ENCODE measurements at regions not wholly inside any gene's neighbourhood (a gene's known extent, or its start where the extent isn't known, plus 50 kb on each side); places are given as distances from the start of the nearest gene placed in this dataset.

GRCh38 chr11:42823546-42823945 lies 488.2 kb upstream of the API5 start:
- TF ChIP-seq POU2F2 (IDR thresholded peaks at IDR 0.05; ENCODE audit: low read depth, low read length) (no peak), TAF1 (IDR thresholded peaks at IDR 0.05; ENCODE audit: low read depth, low read length) (no peak), SPI1 (IDR thresholded peaks at IDR 0.05; ENCODE audit: low read depth, low read length) (no peak), POLR2AphosphoS5 (IDR thresholded peaks at IDR 0.05; ENCODE audit: low read depth, low read length) (no peak), POLR2A (IDR thresholded peaks at IDR 0.05; ENCODE audit: low read depth, low read length) (no peak), PAX5 (IDR thresholded peaks at IDR 0.05; ENCODE audit: insufficient read depth, low read length, severe bottlenecking) (no peak)
- FAIRE-seq (no peak), DNase-seq (ENCODE audit: insufficient read length, low spot score) (no peak)

DNA sequence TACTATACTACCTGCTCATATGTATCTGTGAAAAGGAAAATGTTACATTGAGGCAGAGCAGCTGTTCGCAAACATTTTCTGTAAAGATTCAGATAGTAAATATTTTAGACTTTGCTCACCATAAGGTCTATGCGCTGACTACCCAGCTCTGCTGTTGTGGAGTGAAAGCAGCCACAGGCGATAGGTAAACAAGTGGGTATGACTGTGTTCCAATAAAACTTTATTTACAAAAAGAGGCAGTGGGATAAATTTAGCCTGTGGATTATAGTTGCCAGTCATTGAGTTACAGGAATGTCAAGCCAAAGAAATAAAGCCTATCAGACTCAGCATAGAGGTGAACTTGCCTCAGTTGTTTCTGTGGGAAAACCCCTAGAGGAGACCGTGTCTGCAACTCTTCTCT lies 487.7 kb upstream of the API5 start:
- FAIRE-seq (no peak), DNase-seq (ENCODE audit: insufficient read length, low spot score) (no peak)
- TF ChIP-seq POU2F2 (IDR thresholded peaks at IDR 0.05; ENCODE audit: low read depth, low read length) (no peak), POLR2A (IDR thresholded peaks at IDR 0.05; ENCODE audit: low read depth, low read length) (no peak), PAX5 (IDR thresholded peaks at IDR 0.05; ENCODE audit: insufficient read depth, low read length, severe bottlenecking) (no peak), POLR2AphosphoS5 (IDR thresholded peaks at IDR 0.05; ENCODE audit: low read depth, low read length) (no peak), SPI1 (IDR thresholded peaks at IDR 0.05; ENCODE audit: low read depth, low read length) (no peak)

- FAIRE-seq (no peak), DNase-seq (ENCODE audit: insufficient read length, low spot score) (no peak)
- no peak for TF ChIP-seq SPI1 (IDR thresholded peaks at IDR 0.05; ENCODE audit: low read depth, low read length)
- TF ChIP-seq PAX5 (IDR thresholded peaks at IDR 0.05; ENCODE audit: insufficient read depth, low read length, severe bottlenecking), result no peak
- no peak for TF ChIP-seq POU2F2 (IDR thresholded peaks at IDR 0.05; ENCODE audit: low read depth, low read length)
- no peak for TF ChIP-seq POLR2A (IDR thresholded peaks at IDR 0.05; ENCODE audit: low read depth, low read length)
- no peak for TF ChIP-seq POLR2AphosphoS5 (IDR thresholded peaks at IDR 0.05; ENCODE audit: low read depth, low read length)
- TF ChIP-seq TAF1 (IDR thresholded peaks at IDR 0.05; ENCODE audit: low read depth, low read length), result no peak
Measured at GRCh38 chr11:42825598-42825997, 486.2 kb upstream of the API5 start.

DNA sequence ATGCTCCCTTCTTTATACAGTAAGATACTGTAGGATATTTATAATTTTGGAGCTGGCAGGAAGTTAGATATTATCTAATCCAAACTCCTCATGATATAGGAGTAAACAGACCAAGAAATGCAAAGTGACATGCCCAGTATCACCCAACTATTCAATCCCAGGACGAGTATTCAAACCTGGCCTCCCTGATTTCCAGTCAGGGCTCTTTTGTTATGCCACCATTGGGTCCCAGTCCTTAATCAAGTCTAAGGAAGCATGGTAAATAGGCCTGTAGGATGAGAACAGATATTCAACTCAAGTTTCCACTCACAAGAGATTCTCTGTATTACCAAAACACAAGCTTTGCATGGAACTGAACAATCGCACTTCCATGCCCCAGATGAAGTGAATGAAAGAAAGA lies 484.0 kb upstream of the API5 start:
- TF ChIP-seq SPI1 (IDR thresholded peaks at IDR 0.05; ENCODE audit: low read depth, low read length) (no peak), TAF1 (IDR thresholded peaks at IDR 0.05; ENCODE audit: low read depth, low read length) (no peak), POU2F2 (IDR thresholded peaks at IDR 0.05; ENCODE audit: low read depth, low read length) (no peak), PAX5 (IDR thresholded peaks at IDR 0.05; ENCODE audit: insufficient read depth, low read length, severe bottlenecking) (no peak), POLR2A (IDR thresholded peaks at IDR 0.05; ENCODE audit: low read depth, low read length) (no peak), POLR2AphosphoS5 (IDR thresholded peaks at IDR 0.05; ENCODE audit: low read depth, low read length) (no peak)
- no peak for FAIRE-seq
- no peak for DNase-seq (ENCODE audit: insufficient read length, low spot score)

DNA sequence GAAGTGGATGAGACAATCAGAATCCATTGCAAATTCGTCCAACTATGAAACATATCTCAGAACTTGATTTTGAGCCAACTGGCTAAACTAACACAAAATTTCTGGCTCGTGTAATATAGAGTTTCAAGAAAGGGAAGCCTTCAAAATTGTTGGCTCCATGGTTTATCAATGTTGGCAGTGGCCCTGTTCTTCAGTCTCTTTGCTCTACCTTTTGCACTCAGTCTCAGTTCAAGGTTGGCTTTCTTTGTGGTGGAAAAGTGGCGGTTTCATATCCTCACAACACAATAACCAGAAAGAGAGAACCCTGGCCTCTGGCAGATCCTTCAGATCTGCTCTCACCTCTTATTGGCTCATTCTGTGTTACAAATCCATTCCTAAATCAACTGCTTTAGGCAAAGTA lies 473.8 kb upstream of the API5 start:
- DNase-seq (ENCODE audit: insufficient read length, low spot score) (no peak), FAIRE-seq (no peak)
- TF ChIP-seq TAF1 (IDR thresholded peaks at IDR 0.05; ENCODE audit: low read depth, low read length) (no peak), POLR2AphosphoS5 (IDR thresholded peaks at IDR 0.05; ENCODE audit: low read depth, low read length) (no peak), PAX5 (IDR thresholded peaks at IDR 0.05; ENCODE audit: insufficient read depth, low read length, severe bottlenecking) (no peak), POLR2A (IDR thresholded peaks at IDR 0.05; ENCODE audit: low read depth, low read length) (no peak), POU2F2 (IDR thresholded peaks at IDR 0.05; ENCODE audit: low read depth, low read length) (no peak), SPI1 (IDR thresholded peaks at IDR 0.05; ENCODE audit: low read depth, low read length) (no peak)

DNA sequence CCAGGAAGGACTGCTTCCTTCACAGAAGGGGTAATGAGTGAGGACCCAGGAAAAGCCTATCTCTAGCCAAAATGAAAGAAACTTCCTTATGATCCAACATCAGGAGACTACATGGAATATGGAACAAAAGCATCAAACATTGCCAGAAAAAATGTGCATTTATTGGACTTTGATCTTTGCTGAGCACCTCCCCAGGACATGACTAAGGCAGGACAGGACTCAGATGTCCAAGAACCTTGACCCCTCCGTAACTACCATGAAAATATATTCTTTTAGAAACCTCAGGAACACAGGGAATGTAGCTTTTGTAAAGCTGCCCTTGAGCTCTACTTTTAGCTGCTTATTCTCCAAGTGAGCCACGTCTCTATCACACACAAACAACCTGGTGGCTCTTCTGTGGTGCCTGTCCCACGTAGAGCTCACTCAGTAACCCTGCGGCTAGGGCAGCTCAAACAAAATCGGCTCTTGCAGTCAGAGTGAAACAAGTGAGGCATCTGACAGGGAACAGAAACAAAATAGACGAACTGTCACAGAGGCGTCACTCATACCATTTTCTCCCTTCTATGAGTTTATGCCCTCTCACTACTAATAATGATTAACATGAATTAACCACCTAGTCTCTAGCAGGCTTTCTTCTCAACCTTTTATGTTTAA lies 471.5 kb upstream of the API5 start:
- FAIRE-seq, result no peak
- TF ChIP-seq POLR2AphosphoS5 (IDR thresholded peaks at IDR 0.05; ENCODE audit: low read depth, low read length), result no peak
- no peak for TF ChIP-seq POLR2A (IDR thresholded peaks at IDR 0.05; ENCODE audit: low read depth, low read length)
- DNase-seq (ENCODE audit: insufficient read length, low spot score), result no peak

DNA sequence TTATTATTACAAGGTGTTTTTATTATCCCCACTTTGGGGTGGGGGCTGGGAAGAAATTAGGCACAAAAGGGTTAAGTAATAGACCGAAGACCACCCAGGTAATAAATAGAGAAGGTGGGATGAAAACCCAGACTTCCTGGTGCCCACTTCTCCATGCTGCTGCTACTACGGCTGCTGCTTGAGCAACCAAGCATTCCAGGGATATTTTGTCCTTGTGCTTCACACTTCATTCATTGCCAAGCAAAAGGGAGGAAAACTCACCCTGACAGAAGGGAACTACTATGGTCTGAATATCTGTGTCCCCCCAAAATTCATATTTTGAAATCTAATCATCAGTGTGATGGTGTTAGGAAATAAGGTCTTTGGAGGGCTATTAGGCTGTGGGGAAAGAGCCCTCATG lies 470.9 kb upstream of the API5 start:
- TF ChIP-seq SPI1 (IDR thresholded peaks at IDR 0.05; ENCODE audit: low read depth, low read length), result no peak
- TF ChIP-seq TAF1 (IDR thresholded peaks at IDR 0.05; ENCODE audit: low read depth, low read length), result no peak
- no peak for TF ChIP-seq POLR2AphosphoS5 (IDR thresholded peaks at IDR 0.05; ENCODE audit: low read depth, low read length)
- no peak for TF ChIP-seq POU2F2 (IDR thresholded peaks at IDR 0.05; ENCODE audit: low read depth, low read length)
- TF ChIP-seq POLR2A (IDR thresholded peaks at IDR 0.05; ENCODE audit: low read depth, low read length), result no peak
- TF ChIP-seq PAX5 (IDR thresholded peaks at IDR 0.05; ENCODE audit: insufficient read depth, low read length, severe bottlenecking), result no peak
- DNase-seq (ENCODE audit: insufficient read length, low spot score) (no peak), FAIRE-seq (no peak)

DNA sequence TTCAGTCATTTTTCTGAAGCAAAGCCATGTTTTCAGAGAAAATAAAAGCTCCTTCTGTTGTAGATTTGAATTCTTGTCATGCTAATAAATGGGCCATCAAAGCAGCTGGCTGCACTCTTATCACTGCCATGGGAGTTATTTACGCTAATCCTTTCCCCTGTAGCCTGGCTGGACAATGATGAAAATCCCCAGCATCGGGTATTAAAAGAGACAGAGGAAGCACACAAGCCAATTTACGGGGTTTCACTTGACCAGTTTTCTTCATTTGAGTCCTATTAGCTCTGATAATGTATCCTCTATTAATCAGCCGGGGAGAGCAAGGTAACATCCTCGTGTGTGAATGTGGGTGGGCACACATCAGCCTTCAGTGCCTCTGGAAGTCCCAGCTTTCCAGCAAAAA lies 470.2 kb upstream of the API5 start:
- FAIRE-seq (no peak), DNase-seq (ENCODE audit: insufficient read length, low spot score) (no peak)
- TF ChIP-seq POLR2AphosphoS5 (IDR thresholded peaks at IDR 0.05; ENCODE audit: low read depth, low read length) (no peak), TAF1 (IDR thresholded peaks at IDR 0.05; ENCODE audit: low read depth, low read length) (no peak), POU2F2 (IDR thresholded peaks at IDR 0.05; ENCODE audit: low read depth, low read length) (no peak), PAX5 (IDR thresholded peaks at IDR 0.05; ENCODE audit: insufficient read depth, low read length, severe bottlenecking) (no peak), SPI1 (IDR thresholded peaks at IDR 0.05; ENCODE audit: low read depth, low read length) (no peak), POLR2A (IDR thresholded peaks at IDR 0.05; ENCODE audit: low read depth, low read length) (no peak)

DNA sequence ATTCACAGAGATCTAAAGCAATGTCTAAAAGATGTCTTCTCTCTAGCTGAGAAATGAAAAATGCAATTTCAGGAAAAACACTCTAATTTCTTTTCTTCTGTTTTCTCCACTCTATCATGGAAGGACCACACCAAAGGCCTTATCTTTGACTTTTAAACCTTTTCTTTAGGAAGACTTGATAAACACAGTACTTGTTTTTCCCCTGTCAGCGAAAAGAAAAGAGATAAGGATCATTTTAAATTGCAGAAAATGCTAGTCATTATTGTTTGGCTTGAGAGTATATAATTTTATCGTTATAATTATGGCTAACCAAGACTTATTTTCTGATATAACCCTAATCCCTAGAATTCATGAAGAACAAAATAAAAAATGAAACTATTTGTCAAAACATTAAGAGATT lies 462.4 kb upstream of the API5 start:
- no peak for FAIRE-seq
- DNase-seq (ENCODE audit: insufficient read length, low spot score), result no peak
- TF ChIP-seq PAX5 (IDR thresholded peaks at IDR 0.05; ENCODE audit: insufficient read depth, low read length, severe bottlenecking) (no peak), POU2F2 (IDR thresholded peaks at IDR 0.05; ENCODE audit: low read depth, low read length) (no peak), POLR2A (IDR thresholded peaks at IDR 0.05; ENCODE audit: low read depth, low read length) (no peak), SPI1 (IDR thresholded peaks at IDR 0.05; ENCODE audit: low read depth, low read length) (no peak), TAF1 (IDR thresholded peaks at IDR 0.05; ENCODE audit: low read depth, low read length) (no peak), POLR2AphosphoS5 (IDR thresholded peaks at IDR 0.05; ENCODE audit: low read depth, low read length) (no peak)

DNA sequence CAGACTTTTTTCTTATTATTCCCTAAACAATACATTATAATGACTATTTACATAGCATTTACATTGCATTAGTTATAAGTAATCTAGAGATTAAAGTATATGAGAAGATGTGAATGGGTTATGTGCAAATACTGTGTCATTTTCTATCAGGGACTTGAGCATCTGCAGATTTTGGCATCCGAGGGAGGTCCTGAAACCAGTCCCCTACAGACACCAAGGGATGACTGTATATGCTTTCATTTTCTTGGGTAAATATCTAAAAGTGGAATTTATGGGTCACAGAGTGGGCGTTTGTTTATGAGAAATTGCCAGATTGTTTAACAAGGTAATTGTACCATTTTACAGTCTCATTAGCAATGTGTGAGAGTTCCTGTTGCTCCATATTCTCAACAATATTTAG lies 454.5 kb upstream of the API5 start:
- no peak for TF ChIP-seq POLR2AphosphoS5 (IDR thresholded peaks at IDR 0.05; ENCODE audit: low read depth, low read length)
- TF ChIP-seq SPI1 (IDR thresholded peaks at IDR 0.05; ENCODE audit: low read depth, low read length), result no peak
- FAIRE-seq, result no peak
- DNase-seq (ENCODE audit: insufficient read length, low spot score), result no peak

Data from GM12891 (cell line).